Gastroesophageal sphincter (tissue), 4 donors: ENCODE measurements at regions not wholly inside any gene's neighbourhood (a gene's known extent, or its start where the extent isn't known, plus 50 kb on each side); places are given as distances from the start of the nearest gene placed in this dataset.

Experiments
- ATAC-seq: fragments of 150-250 bp; one replicate; pipeline ENCODE4 v1.9.1; 2016; ENCODE audit warnings: mild to moderate bottlenecking, moderate library complexity
- H3K27ac ChIP-seq, 4 donors: fragments of 200-600 bp; sonication (generic) in 3 of 4; 1 replicate in 3 of 4; 2 replicates in 1 of 4; pipeline ENCODE4 v1.5.1; 2016 to 2019
- H3K27me3 ChIP-seq: fragments of 200-600 bp; sonication (generic); one replicate; pipeline ENCODE4 v1.5.1; 2019
- H3K36me3 ChIP-seq, 2 donors: fragments of 200-600 bp; sonication (generic); one replicate each; pipeline ENCODE4 v1.5.1; 2019; ENCODE audit warnings: control low read depth in 1 of 2
- H3K4me1 ChIP-seq, 3 donors: fragments of 200-600 bp; sonication (generic); 1 replicate in 2 of 3; 2 replicates in 1 of 3; pipeline ENCODE4 v1.5.1; 2016 to 2019; ENCODE audit warnings: control low read depth in 2 of 3
- H3K4me3 ChIP-seq, 2 donors: fragments of 200-600 bp; sonication (generic); one replicate each; pipeline ENCODE4 v1.5.1; 2019; ENCODE audit warnings: mild to moderate bottlenecking in 1 of 2, moderate library complexity in 1 of 2
- H3K9me3 ChIP-seq, 3 donors: fragments of 200-600 bp; sonication (generic); one replicate each; pipeline ENCODE4 v1.5.1; 2017 to 2019; ENCODE audit warnings: control low read depth in 2 of 3
- CTCF ChIP-seq, 4 experiments: fragments of 200-600 bp in 2 of 4; fragments of 450-650 bp in 2 of 4; sonication (generic) in 1 of 4; IDR thresholded peaks; one replicate each; pipeline ENCODE4 v1.5.1; 2017 to 2019; ENCODE audit warnings: antibody characterized with exemption in 4 of 4, mild to moderate bottlenecking in 2 of 4, moderate library complexity in 2 of 4
- EP300 ChIP-seq: sonication (generic); formaldehyde crosslinking; IDR thresholded peaks from one replicate; pipeline ENCODE4 v1.6.1; 2017; ENCODE audit warnings: antibody characterized with exemption, mild to moderate bottlenecking
- POLR2A ChIP-seq, 2 donors: fragments of 450-650 bp; IDR thresholded peaks; one replicate each; pipeline ENCODE4 v1.6.1; 2017; ENCODE audit warnings: antibody characterized with exemption in 2 of 2, mild to moderate bottlenecking in 2 of 2, moderate library complexity in 1 of 2
- POLR2AphosphoS5 ChIP-seq: sonication (generic); formaldehyde crosslinking; IDR thresholded peaks from one replicate; pipeline ENCODE4 v1.6.1; 2017; ENCODE audit warnings: antibody characterized with exemption
- WGBS, 2 donors: methylation state at CpG; one replicate each; pipeline ENCODE4 v1.1.5; 2018; ENCODE audit warnings: low coverage in 1 of 2; 5-methylcytosine and 5-hydroxymethylcytosine counted together

- H3K27ac ChIP-seq, result no peak overlapping the region
- 86% methylated on average over 6 of the region's 6 CpGs for WGBS, 2 donors
- ATAC-seq, result no peak
- no peaks in the 10 kb centered on the region for H3K4me1 ChIP-seq
- H3K36me3 ChIP-seq, result no peaks in the 10 kb centered on the region
- no peaks in the 10 kb centered on the region for H3K9me3 ChIP-seq
- H3K27me3 ChIP-seq, result no peaks in the 10 kb centered on the region
- no peak for TF ChIP-seq POLR2A (IDR thresholded peaks at IDR 0.05)
- TF ChIP-seq POLR2AphosphoS5, result no peak
- no peak for TF ChIP-seq CTCF (IDR thresholded peaks at IDR 0.05)
- no peak for TF ChIP-seq EP300
- no peak overlapping the region for H3K4me3 ChIP-seq
Measured at GRCh38 chr5:32934529-32934928, 223.4 kb downstream of the NPR3 start.

GRCh38 chr5:32935283-32935682, 224.2 kb downstream of the NPR3 start:
- H3K27ac ChIP-seq, result no peak overlapping the region

GRCh38 chr5:32936329-32936728, 225.2 kb downstream of the NPR3 start:
- Histone ChIP-seq H3K27ac (no peak overlapping the region), H3K27me3 (no peaks in the 10 kb centered on the region), H3K4me1 (no peaks in the 10 kb centered on the region), H3K4me3 (no peak overlapping the region), H3K36me3 (no peaks in the 10 kb centered on the region), H3K9me3 (no peaks in the 10 kb centered on the region)
- TF ChIP-seq CTCF (IDR thresholded peaks at IDR 0.05), result no peak
- TF ChIP-seq POLR2AphosphoS5, result no peak
- no peak for TF ChIP-seq POLR2A (IDR thresholded peaks at IDR 0.05)
- no peak for TF ChIP-seq EP300
- WGBS, 2 donors, result 65 to 76% methylated on average over 4 of the region's 4 CpGs
- ATAC-seq, result no peak

More at GRCh38 chr5:32935283-32935682, 224.2 kb downstream of the NPR3 start:
- 57 to 83% methylated on average over 2 of the region's 2 CpGs for WGBS, 2 donors
- Histone ChIP-seq H3K9me3 (no peaks in the 10 kb centered on the region), H3K36me3 (no peaks in the 10 kb centered on the region), H3K27me3 (no peaks in the 10 kb centered on the region), H3K4me3 (no peak overlapping the region), H3K4me1 (no peaks in the 10 kb centered on the region)
- TF ChIP-seq EP300, result no peak
- no peak for TF ChIP-seq POLR2A (IDR thresholded peaks at IDR 0.05)
- no peak for TF ChIP-seq CTCF (IDR thresholded peaks at IDR 0.05)
- no peak for TF ChIP-seq POLR2AphosphoS5
- no peak for ATAC-seq

GRCh38 chr5:32942225-32942989, 231.3 kb downstream of the NPR3 start:
- Histone ChIP-seq H3K4me3 (no peak overlapping the region), H3K9me3 (no peaks in the 10 kb centered on the region), H3K4me1 (no peaks in the 10 kb centered on the region), H3K36me3 (no peaks in the 10 kb centered on the region), H3K27ac (no peak overlapping the region), H3K27me3 (no peaks in the 10 kb centered on the region)
- TF ChIP-seq CTCF (IDR thresholded peaks at IDR 0.05) (no peak), POLR2A (IDR thresholded peaks at IDR 0.05) (no peak), EP300 (no peak), POLR2AphosphoS5 (no peak)
- 70 to 78% methylated on average over 5 to 6 of the region's 6 CpGs for WGBS, 2 donors
- no peak for ATAC-seq

GRCh38 chr5:32949286-32949970, 238.3 kb downstream of the NPR3 start:
- H3K4me3 ChIP-seq, result no peak overlapping the region
- H3K27ac ChIP-seq, result no peak overlapping the region
- no peak for ATAC-seq
- no peaks in the 10 kb centered on the region for H3K9me3 ChIP-seq
- no peaks in the 10 kb centered on the region for H3K4me1 ChIP-seq
- TF ChIP-seq POLR2A (IDR thresholded peaks at IDR 0.05), result no peak
- TF ChIP-seq POLR2AphosphoS5, result no peak
- no peak for TF ChIP-seq CTCF (IDR thresholded peaks at IDR 0.05)
- TF ChIP-seq EP300, result no peak
- no peaks in the 10 kb centered on the region for H3K27me3 ChIP-seq
- 61 to 78% methylated on average over 6 of the region's 6 CpGs for WGBS, 2 donors
- H3K36me3 ChIP-seq, result no peaks in the 10 kb centered on the region
